ENCODE measurements at regions not wholly inside any gene's neighbourhood (a gene's known extent, or its start where the extent isn't known, plus 50 kb on each side); places are given as distances from the start of the nearest gene placed in this dataset.

- DNase-seq = no peak
Observed at GRCh38 chr20:37643400-37643799, 50.4 kb upstream of the CTNNBL1 start.

- DNase-seq = no peak
Observed at GRCh38 chr20:37642246-37642645, 51.6 kb upstream of the CTNNBL1 start.

GRCh38 chr20:37640600-37641561 is 52.9 kb upstream of the CTNNBL1 start:
- DNase-seq = no peak

GRCh38 chr20:37638527-37638926 is 55.3 kb upstream of the CTNNBL1 start:
- DNase-seq = no peak

- DNase-seq = no peak
Observed at GRCh38 chr20:37636977-37637376, 56.9 kb upstream of the CTNNBL1 start.

- no peak for DNase-seq
Observed at GRCh38 chr20:37636212-37636975, 57.4 kb upstream of the CTNNBL1 start.

- DNase-seq = no peak
Observed at GRCh38 chr20:37630993-37631392, 62.8 kb upstream of the CTNNBL1 start.

GRCh38 chr20:37630166-37630565 is 63.7 kb upstream of the CTNNBL1 start:
- no peak for DNase-seq

GRCh38 chr20:37627767-37628130 is 66.1 kb upstream of the CTNNBL1 start:
- DNase-seq = no peak

- no peak for DNase-seq
Observed at GRCh38 chr20:37627060-37627766, 66.6 kb upstream of the CTNNBL1 start.

GRCh38 chr20:37624963-37625362 is 68.9 kb upstream of the CTNNBL1 start:
- no peak for DNase-seq

GRCh38 chr20:37622728-37623127 is 71.1 kb upstream of the CTNNBL1 start:
- no peak for DNase-seq

GRCh38 chr20:37619496-37619895 is 74.3 kb upstream of the CTNNBL1 start:
- no peak for DNase-seq

GRCh38 chr20:37616110-37616425 is 77.8 kb upstream of the CTNNBL1 start:
- no peak for DNase-seq

- peak; percentile 29 for DNase-seq
Observed at GRCh38 chr20:37615340-37616109, 78.3 kb upstream of the CTNNBL1 start.

- no peak for DNase-seq
Observed at GRCh38 chr20:37611852-37612251, 82.0 kb upstream of the CTNNBL1 start.

- no peak for DNase-seq
Observed at GRCh38 chr20:37611346-37611745, 82.5 kb upstream of the CTNNBL1 start.

GRCh38 chr20:37610203-37610798 is 82.6 kb upstream of the BLCAP start:
- DNase-seq = no peak

- no peak for DNase-seq
Observed at GRCh38 chr20:37602634-37603033, 75.0 kb upstream of the BLCAP start.

- DNase-seq = no peak
Observed at GRCh38 chr20:37600486-37600885, 72.8 kb upstream of the BLCAP start.

GRCh38 chr20:37598575-37599342 is 71.1 kb upstream of the BLCAP start:
- no peak for DNase-seq
